SK-N-SH (cell line): ENCODE measurements at regions not wholly inside any gene's neighbourhood (a gene's known extent, or its start where the extent isn't known, plus 50 kb on each side); places are given as distances from the start of the nearest gene placed in this dataset.
A peak's percentile ranks its signal among the peaks of the same experiment; 100 is the strongest.

Source experiments
- CTCF ChIA-PET: fragments of 300-600, 350-600 bp; formaldehyde crosslinking; extraction: SDS; loops from one replicate; lab custom pipeline; 2021; lab: Yijun Ruan, JAX
- POLR2A ChIA-PET: fragments of 350-600 bp; sonication (Branson Sonifier 250); formaldehyde crosslinking; extraction: SDS; loops from one replicate; lab custom pipeline; 2020; ENCODE audit warnings: antibody characterized with exemption, inconsistent platforms; lab: Yijun Ruan, JAX
- DNase-seq: peaks from one replicate; pipeline ENCODE4 v3.0.0; 2012
- H2AFZ ChIP-seq: fragments of 200-600 bp; sonication (generic); 2 replicates; pipeline ENCODE4 v1.8.1; 2016; ENCODE audit warnings: antibody characterized with exemption, mild to moderate bottlenecking, low read depth
- H3F3A ChIP-seq: fragments of 200-600 bp; sonication (generic); replicated peaks from 2 replicates; pipeline ENCODE3; 2016; ENCODE audit warnings: antibody characterized with exemption, mild to moderate bottlenecking; ENCODE audit not compliant: insufficient read depth
- H3K27ac ChIP-seq, 2 experiments: fragments of 200-500 bp in 1 of 2; fragments of 200-600 bp in 1 of 2; sonication (Bioruptor generic) in 1 of 2; sonication (generic), shearing (Covaris generic) in 1 of 2; 2 replicates each; pipeline versions ENCODE4 v1.5.1 to v1.6.1; 2014 to 2016; ENCODE audit warnings: low read depth in 2 of 2, inconsistent platforms in 1 of 2, low read length in 1 of 2, mild to moderate bottlenecking in 1 of 2, mixed read lengths in 1 of 2
- H3K27me3 ChIP-seq: fragments of 200-600 bp; sonication (generic), shearing (Covaris generic); 2 replicates; pipeline ENCODE4 v1.6.1; 2016; ENCODE audit warnings: mixed run types; ENCODE audit not compliant: insufficient read depth
- H3K36me3 ChIP-seq, 2 experiments: fragments of 200-500 bp in 1 of 2; fragments of 200-600 bp in 1 of 2; sonication (Bioruptor generic) in 1 of 2; sonication (generic) in 1 of 2; replicated peaks in 1 of 2; 2 replicates each; pipeline versions ENCODE3 to v1.5.1; 2014 to 2016; ENCODE audit warnings: low read length in 1 of 2, mild to moderate bottlenecking in 1 of 2; ENCODE audit not compliant: insufficient read depth in 2 of 2, control insufficient read depth in 1 of 2
- H3K4me1 ChIP-seq, 2 experiments: fragments of 200-500 bp in 1 of 2; fragments of 200-600 bp in 1 of 2; sonication (Bioruptor generic) in 1 of 2; sonication (generic), shearing (Covaris generic) in 1 of 2; 2 replicates each; pipeline versions ENCODE4 v1.5.1 to v1.6.1; 2014 to 2016; ENCODE audit warnings: low read depth in 1 of 2, low read length in 1 of 2, mixed run types in 1 of 2; ENCODE audit not compliant: insufficient read depth in 2 of 2, control insufficient read depth in 1 of 2
- H3K4me2 ChIP-seq: fragments of 200-600 bp; sonication (generic), shearing (Covaris generic); 2 replicates; pipeline ENCODE4 v1.6.1; 2017; ENCODE audit warnings: mixed run types
- H3K4me3 ChIP-seq, 2 experiments: fragments of 200-500 bp in 1 of 2; fragments of 200-600 bp in 1 of 2; sonication (Bioruptor generic) in 1 of 2; sonication (generic), shearing (Covaris generic) in 1 of 2; 2 replicates each; pipeline versions ENCODE4 v1.5.1 to v1.8.1; 2014 to 2016; ENCODE audit warnings: low read depth in 2 of 2, inconsistent platforms in 1 of 2, low read length in 1 of 2, mild to moderate bottlenecking in 1 of 2, mixed read lengths in 1 of 2, moderate library complexity in 1 of 2
- H3K79me2 ChIP-seq: fragments of 200-600 bp; sonication (generic); 2 replicates; pipeline ENCODE4 v1.8.1; 2017; ENCODE audit warnings: mild to moderate bottlenecking; ENCODE audit not compliant: insufficient read depth
- H3K9ac ChIP-seq: fragments of 200-600 bp; sonication (generic); 2 replicates; pipeline ENCODE4 v1.6.1; 2017; ENCODE audit warnings: mixed run types
- H3K9me2 ChIP-seq: fragments of 200-600 bp; sonication (generic); 2 replicates; pipeline ENCODE4 v1.6.1; 2017; ENCODE audit warnings: mixed run types
- H3K9me3 ChIP-seq: fragments of 200-600 bp; sonication (generic); 2 replicates; pipeline ENCODE4 v1.6.1; 2017; ENCODE audit warnings: mixed run types, mild to moderate bottlenecking, moderate library complexity
- H4K20me1 ChIP-seq: fragments of 200-600 bp; sonication (generic); 2 replicates; pipeline ENCODE4 v1.6.1; 2017; ENCODE audit warnings: mild to moderate bottlenecking, mixed run types; ENCODE audit not compliant: insufficient read depth
- ELF1 ChIP-seq: IDR thresholded peaks from 2 replicates; pipeline ENCODE4 v1.4.0; 2012
- EP300 ChIP-seq, 2 experiments: IDR thresholded peaks; 2 replicates each; pipeline versions ENCODE4 v1.4.0 to v1.6.1; 2012; ENCODE audit warnings: borderline replicate concordance in 1 of 2, low read depth in 1 of 2, low read length in 1 of 2
- EZH2phosphoT487 ChIP-seq: fragments of 200-600 bp; sonication (generic); IDR thresholded peaks from 2 replicates; pipeline ENCODE4 v1.6.1; 2017; ENCODE audit warnings: low read depth, mixed run types, mild to moderate bottlenecking, antibody characterized with exemption, moderate library complexity, borderline replicate concordance
- FOSL2 ChIP-seq: IDR thresholded peaks from 2 replicates; pipeline ENCODE4 v1.4.0; 2012; ENCODE audit warnings: low read depth, mild to moderate bottlenecking, moderate library complexity, borderline replicate concordance
- FOXJ3 ChIP-seq: sonication (generic); formaldehyde crosslinking; IDR thresholded peaks from 2 replicates; pipeline ENCODE4 v1.5.1; 2020; ENCODE audit warnings: mild to moderate bottlenecking, missing genetic modification reagents
- FOXM1 ChIP-seq: IDR thresholded peaks from 2 replicates; pipeline ENCODE4 v1.4.0; 2012; ENCODE audit warnings: low read depth, mild to moderate bottlenecking
- IRF3 ChIP-seq: fragments of 150-350 bp; IDR thresholded peaks from 2 replicates; pipeline ENCODE4 v1.6.1; 2016; ENCODE audit warnings: mild to moderate bottlenecking, low read depth, low read length
- JUND ChIP-seq: IDR thresholded peaks from 2 replicates; pipeline ENCODE4 v1.4.0; 2012
- MEF2A ChIP-seq: IDR thresholded peaks from 2 replicates; pipeline ENCODE4 v1.4.0; 2012; ENCODE audit warnings: low read depth, borderline replicate concordance
- NFIC ChIP-seq: IDR thresholded peaks from 2 replicates; pipeline ENCODE4 v1.4.0; 2012; ENCODE audit warnings: borderline replicate concordance
- PBX3 ChIP-seq: IDR thresholded peaks from 2 replicates; pipeline ENCODE4; 2012
- POLR2AphosphoS5 ChIP-seq: IDR thresholded peaks from 2 replicates; pipeline ENCODE4 v1.6.1; 2012; ENCODE audit warnings: low read depth, low read length
- TCF12 ChIP-seq: IDR thresholded peaks from 2 replicates; pipeline ENCODE4 v1.4.0; 2012
- TEAD4 ChIP-seq: IDR thresholded peaks from 2 replicates; pipeline ENCODE4 v1.4.0; 2012; ENCODE audit warnings: mild to moderate bottlenecking, borderline replicate concordance; ENCODE audit not compliant: insufficient read depth
- USF1 ChIP-seq: IDR thresholded peaks from 2 replicates; pipeline ENCODE4 v1.4.0; 2012; ENCODE audit warnings: low read depth, borderline replicate concordance
- USF2 ChIP-seq: fragments of 150-350 bp; IDR thresholded peaks from 2 replicates; pipeline ENCODE4 v1.6.1; 2017; ENCODE audit warnings: antibody characterized with exemption, low read length, low read depth, borderline replicate concordance
- YY1 ChIP-seq: IDR thresholded peaks from 2 replicates; pipeline ENCODE4 v1.4.0; 2012; ENCODE audit warnings: low read depth, mild to moderate bottlenecking
- WGBS: methylation state at CpG from one replicate; pipeline ENCODE4 v1.1.6; 2017; ENCODE audit warnings: low lambda C conversion rate; 5-methylcytosine and 5-hydroxymethylcytosine counted together

- Histone ChIP-seq H2AFZ (no peak overlapping the region), H3F3A (peaks cover 9% of the 10 kb centered on the region), H3K27ac (no peak overlapping the region), H3K4me3 (no peak overlapping the region), H4K20me1 (no peaks in the 10 kb centered on the region), H3K9me3 (no peaks in the 10 kb centered on the region), H3K79me2 (no peaks in the 10 kb centered on the region), H3K4me2 (no peak overlapping the region), H3K9me2 (no peaks in the 10 kb centered on the region), H3K9ac (no peak overlapping the region), H3K36me3 (no peaks in the 10 kb centered on the region), H3K27me3 (no peaks in the 10 kb centered on the region), H3K4me1 (peaks cover 0 to 7% of the 10 kb centered on the region in 2 experiments; a peak in 2 of 4 replicates)
- ChIA-PET POLR2A (no interaction called here), CTCF (no interaction called here)
- no peak for DNase-seq
- no peak for TF ChIP-seq POLR2AphosphoS5
- no peak for TF ChIP-seq IRF3
- WGBS, result 78% methylated on average over 2 of the region's 2 CpGs
These were observed 634.6 kb downstream of the SLC6A15 start for GRCh38 chr12:84277986-84278385.

GRCh38 chr12:84276215-84276614 lies 636.4 kb downstream of the SLC6A15 start:
- no peaks in the 10 kb centered on the region for H4K20me1 ChIP-seq
- no peak overlapping the region for H3K9ac ChIP-seq
- TF ChIP-seq USF2 (no peak), JUND (no peak), FOXM1 (no peak), MEF2A (no peak), ELF1 (no peak), YY1 (no peak), FOSL2 (no peak), FOXJ3 (no peak), USF1 (no peak), NFIC (peak; percentile 7; the same call in 1 of the 2 replicates), PBX3 (0 out of 2 replicates have a peak, but pooled peaks have one; percentile 34), TCF12 (peak; percentile 61), EZH2phosphoT487 (no peak), EP300 (IDR thresholded peaks at IDR 0.05; ENCODE audit: borderline replicate concordance in 1 of 2, low read depth in 1 of 2, low read length in 1 of 2) (peak; percentile 46 to 49; a peak in 2 of 4 replicates), TEAD4 (peak; percentile 39; the same call in 1 of the 2 replicates)
- DNase-seq, result peak; percentile 7
- no peaks in the 10 kb centered on the region for H3K27me3 ChIP-seq
- H3K9me2 ChIP-seq, result no peaks in the 10 kb centered on the region
- ChIA-PET POLR2A (no interaction called here), CTCF (no interaction called here)
- no peak overlapping the region for H3K4me2 ChIP-seq
- H2AFZ ChIP-seq, result 0 out of 2 replicates have a peak overlapping the region, but pooled peaks have one; percentile 1
- peaks cover 9% of the 10 kb centered on the region for H3F3A ChIP-seq
- H3K9me3 ChIP-seq, result no peaks in the 10 kb centered on the region
- no peaks in the 10 kb centered on the region for H3K79me2 ChIP-seq
- 19% methylated on average over 2 of the region's 2 CpGs for WGBS
- peaks cover 0 to 7% of the 10 kb centered on the region in 2 experiments; a peak in 2 of 4 replicates for H3K4me1 ChIP-seq
- peak overlapping the region in 1 of 2 experiments; percentile 70; a peak in 1 of 4 replicates for H3K27ac ChIP-seq
- H3K4me3 ChIP-seq, result no peak overlapping the region
- no peaks in the 10 kb centered on the region for H3K36me3 ChIP-seq
